Breast epithelium (tissue), 3 donors: ENCODE measurements at regions not wholly inside any gene's neighbourhood (a gene's known extent, or its start where the extent isn't known, plus 50 kb on each side); places are given as distances from the start of the nearest gene placed in this dataset.

Source experiments
- POLR2A ChIP-seq: fragments of 450-650 bp; IDR thresholded peaks from one replicate; pipeline ENCODE4 v1.6.1; 2016; ENCODE audit warnings: antibody characterized with exemption, mild to moderate bottlenecking, moderate library complexity
- POLR2AphosphoS5 ChIP-seq, 3 donors: sonication (generic); formaldehyde crosslinking; IDR thresholded peaks; one replicate each; pipeline ENCODE4 v1.6.1; 2017; ENCODE audit warnings: antibody characterized with exemption in 3 of 3
- TF ChIP-seq, protein P1 (sequence below), 3 donors: fragments of 450-650 bp; IDR thresholded peaks; one replicate each; pipeline ENCODE4 v1.5.1; 2016 to 2017; ENCODE audit warnings: antibody characterized with exemption in 3 of 3, mild to moderate bottlenecking in 3 of 3, moderate library complexity in 3 of 3

DNA sequence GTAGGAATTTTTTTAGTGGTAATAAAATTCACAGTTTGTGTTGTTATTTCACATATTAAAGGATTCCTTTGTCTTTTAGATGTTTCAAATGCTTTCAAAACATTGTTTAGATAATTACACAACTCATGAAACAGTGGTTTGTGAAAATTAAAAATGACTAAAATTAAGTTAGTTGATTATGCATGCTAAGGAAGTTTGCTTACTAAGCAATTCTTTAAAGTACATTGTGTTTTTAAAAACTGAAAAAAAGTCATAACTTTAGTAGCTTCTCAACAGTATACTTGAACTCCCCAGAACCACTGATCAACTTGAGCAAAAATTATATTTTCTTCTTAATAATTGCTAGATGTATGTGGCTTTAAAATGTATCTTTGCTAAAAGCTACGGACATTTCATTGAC lies 298.4 kb upstream of the MC4R start:
- TF ChIP-seq, protein P1, sequence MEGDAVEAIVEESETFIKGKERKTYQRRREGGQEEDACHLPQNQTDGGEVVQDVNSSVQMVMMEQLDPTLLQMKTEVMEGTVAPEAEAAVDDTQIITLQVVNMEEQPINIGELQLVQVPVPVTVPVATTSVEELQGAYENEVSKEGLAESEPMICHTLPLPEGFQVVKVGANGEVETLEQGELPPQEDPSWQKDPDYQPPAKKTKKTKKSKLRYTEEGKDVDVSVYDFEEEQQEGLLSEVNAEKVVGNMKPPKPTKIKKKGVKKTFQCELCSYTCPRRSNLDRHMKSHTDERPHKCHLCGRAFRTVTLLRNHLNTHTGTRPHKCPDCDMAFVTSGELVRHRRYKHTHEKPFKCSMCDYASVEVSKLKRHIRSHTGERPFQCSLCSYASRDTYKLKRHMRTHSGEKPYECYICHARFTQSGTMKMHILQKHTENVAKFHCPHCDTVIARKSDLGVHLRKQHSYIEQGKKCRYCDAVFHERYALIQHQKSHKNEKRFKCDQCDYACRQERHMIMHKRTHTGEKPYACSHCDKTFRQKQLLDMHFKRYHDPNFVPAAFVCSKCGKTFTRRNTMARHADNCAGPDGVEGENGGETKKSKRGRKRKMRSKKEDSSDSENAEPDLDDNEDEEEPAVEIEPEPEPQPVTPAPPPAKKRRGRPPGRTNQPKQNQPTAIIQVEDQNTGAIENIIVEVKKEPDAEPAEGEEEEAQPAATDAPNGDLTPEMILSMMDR (IDR thresholded peaks at IDR 0.05): no peak
- TF ChIP-seq POLR2A: no peak
- no peak for TF ChIP-seq POLR2AphosphoS5 (IDR thresholded peaks at IDR 0.05)
